SK-N-SH (cell line): ENCODE measurements at regions not wholly inside any gene's neighbourhood (a gene's known extent, or its start where the extent isn't known, plus 50 kb on each side); places are given as distances from the start of the nearest gene placed in this dataset.

Experiments
- CTCF ChIA-PET: fragments of 300-600, 350-600 bp; formaldehyde crosslinking; extraction: SDS; loops from one replicate; lab custom pipeline; 2021; lab: Yijun Ruan, JAX
- POLR2A ChIA-PET: fragments of 350-600 bp; sonication (Branson Sonifier 250); formaldehyde crosslinking; extraction: SDS; loops from one replicate; lab custom pipeline; 2020; ENCODE audit warnings: antibody characterized with exemption, inconsistent platforms; lab: Yijun Ruan, JAX
- DNase-seq: peaks from one replicate; pipeline ENCODE4 v3.0.0; 2012
- H2AFZ ChIP-seq: fragments of 200-600 bp; sonication (generic); 2 replicates; pipeline ENCODE4 v1.8.1; 2016; ENCODE audit warnings: antibody characterized with exemption, mild to moderate bottlenecking, low read depth
- H3F3A ChIP-seq: fragments of 200-600 bp; sonication (generic); replicated peaks from 2 replicates; pipeline ENCODE3; 2016; ENCODE audit warnings: antibody characterized with exemption, mild to moderate bottlenecking; ENCODE audit not compliant: insufficient read depth
- H3K27ac ChIP-seq, 2 experiments: fragments of 200-500 bp in 1 of 2; fragments of 200-600 bp in 1 of 2; sonication (Bioruptor generic) in 1 of 2; sonication (generic), shearing (Covaris generic) in 1 of 2; 2 replicates each; pipeline versions ENCODE4 v1.5.1 to v1.6.1; 2014 to 2016; ENCODE audit warnings: low read depth in 2 of 2, inconsistent platforms in 1 of 2, low read length in 1 of 2, mild to moderate bottlenecking in 1 of 2, mixed read lengths in 1 of 2
- H3K27me3 ChIP-seq: fragments of 200-600 bp; sonication (generic), shearing (Covaris generic); 2 replicates; pipeline ENCODE4 v1.6.1; 2016; ENCODE audit warnings: mixed run types; ENCODE audit not compliant: insufficient read depth
- H3K36me3 ChIP-seq, 2 experiments: fragments of 200-500 bp in 1 of 2; fragments of 200-600 bp in 1 of 2; sonication (Bioruptor generic) in 1 of 2; sonication (generic) in 1 of 2; replicated peaks in 1 of 2; 2 replicates each; pipeline versions ENCODE3 to v1.5.1; 2014 to 2016; ENCODE audit warnings: low read length in 1 of 2, mild to moderate bottlenecking in 1 of 2; ENCODE audit not compliant: insufficient read depth in 2 of 2, control insufficient read depth in 1 of 2
- H3K4me1 ChIP-seq, 2 experiments: fragments of 200-500 bp in 1 of 2; fragments of 200-600 bp in 1 of 2; sonication (Bioruptor generic) in 1 of 2; sonication (generic), shearing (Covaris generic) in 1 of 2; 2 replicates each; pipeline versions ENCODE4 v1.5.1 to v1.6.1; 2014 to 2016; ENCODE audit warnings: low read depth in 1 of 2, low read length in 1 of 2, mixed run types in 1 of 2; ENCODE audit not compliant: insufficient read depth in 2 of 2, control insufficient read depth in 1 of 2
- H3K4me2 ChIP-seq: fragments of 200-600 bp; sonication (generic), shearing (Covaris generic); 2 replicates; pipeline ENCODE4 v1.6.1; 2017; ENCODE audit warnings: mixed run types
- H3K4me3 ChIP-seq, 2 experiments: fragments of 200-500 bp in 1 of 2; fragments of 200-600 bp in 1 of 2; sonication (Bioruptor generic) in 1 of 2; sonication (generic), shearing (Covaris generic) in 1 of 2; 2 replicates each; pipeline versions ENCODE4 v1.5.1 to v1.8.1; 2014 to 2016; ENCODE audit warnings: low read depth in 2 of 2, inconsistent platforms in 1 of 2, low read length in 1 of 2, mild to moderate bottlenecking in 1 of 2, mixed read lengths in 1 of 2, moderate library complexity in 1 of 2
- H3K79me2 ChIP-seq: fragments of 200-600 bp; sonication (generic); 2 replicates; pipeline ENCODE4 v1.8.1; 2017; ENCODE audit warnings: mild to moderate bottlenecking; ENCODE audit not compliant: insufficient read depth
- H3K9ac ChIP-seq: fragments of 200-600 bp; sonication (generic); 2 replicates; pipeline ENCODE4 v1.6.1; 2017; ENCODE audit warnings: mixed run types
- H3K9me2 ChIP-seq: fragments of 200-600 bp; sonication (generic); 2 replicates; pipeline ENCODE4 v1.6.1; 2017; ENCODE audit warnings: mixed run types
- H3K9me3 ChIP-seq: fragments of 200-600 bp; sonication (generic); 2 replicates; pipeline ENCODE4 v1.6.1; 2017; ENCODE audit warnings: mixed run types, mild to moderate bottlenecking, moderate library complexity
- H4K20me1 ChIP-seq: fragments of 200-600 bp; sonication (generic); 2 replicates; pipeline ENCODE4 v1.6.1; 2017; ENCODE audit warnings: mild to moderate bottlenecking, mixed run types; ENCODE audit not compliant: insufficient read depth
- CHD2 ChIP-seq: fragments of 150-350 bp; IDR thresholded peaks from 2 replicates; pipeline ENCODE4 v1.6.1; 2018; ENCODE audit warnings: low read length; ENCODE audit not compliant: partially characterized antibody
- ELF1 ChIP-seq: IDR thresholded peaks from 2 replicates; pipeline ENCODE4 v1.4.0; 2012
- EP300 ChIP-seq, 2 experiments: IDR thresholded peaks; 2 replicates each; pipeline versions ENCODE4 v1.4.0 to v1.6.1; 2012; ENCODE audit warnings: borderline replicate concordance in 1 of 2, low read depth in 1 of 2, low read length in 1 of 2
- EZH2phosphoT487 ChIP-seq: fragments of 200-600 bp; sonication (generic); IDR thresholded peaks from 2 replicates; pipeline ENCODE4 v1.6.1; 2017; ENCODE audit warnings: low read depth, mixed run types, mild to moderate bottlenecking, antibody characterized with exemption, moderate library complexity, borderline replicate concordance
- FOSL2 ChIP-seq: IDR thresholded peaks from 2 replicates; pipeline ENCODE4 v1.4.0; 2012; ENCODE audit warnings: low read depth, mild to moderate bottlenecking, moderate library complexity, borderline replicate concordance
- FOXJ3 ChIP-seq: sonication (generic); formaldehyde crosslinking; IDR thresholded peaks from 2 replicates; pipeline ENCODE4 v1.5.1; 2020; ENCODE audit warnings: mild to moderate bottlenecking, missing genetic modification reagents
- GABPA ChIP-seq: IDR thresholded peaks from 2 replicates; pipeline ENCODE4 v1.4.0; 2012; ENCODE audit warnings: low read depth, mild to moderate bottlenecking
- GATA2 ChIP-seq: sonication (generic); formaldehyde crosslinking; IDR thresholded peaks from 2 replicates; pipeline ENCODE4 v1.5.0; 2020; ENCODE audit warnings: mild to moderate bottlenecking, missing genetic modification reagents
- JUND ChIP-seq: IDR thresholded peaks from 2 replicates; pipeline ENCODE4 v1.4.0; 2012
- MAX ChIP-seq: IDR thresholded peaks from 2 replicates; pipeline ENCODE4 v1.4.0; 2012; ENCODE audit warnings: low read depth
- MXI1 ChIP-seq: IDR thresholded peaks from 2 replicates; pipeline ENCODE4 v1.6.1; 2012; ENCODE audit warnings: mild to moderate bottlenecking, low read depth, low read length, improper control_type of control experiment
- NFIC ChIP-seq: IDR thresholded peaks from 2 replicates; pipeline ENCODE4 v1.4.0; 2012; ENCODE audit warnings: borderline replicate concordance
- POLR2AphosphoS5 ChIP-seq: IDR thresholded peaks from 2 replicates; pipeline ENCODE4 v1.6.1; 2012; ENCODE audit warnings: low read depth, low read length
- RAD21 ChIP-seq: IDR thresholded peaks from 2 replicates; pipeline ENCODE4 v1.6.1; 2012; ENCODE audit warnings: mild to moderate bottlenecking, low read length
- RCOR1 ChIP-seq: fragments of 150-350 bp; IDR thresholded peaks from 2 replicates; pipeline ENCODE4 v1.6.1; 2017; ENCODE audit warnings: antibody characterized with exemption, low read length
- REST ChIP-seq: IDR thresholded peaks from 2 replicates; pipeline ENCODE4 v1.6.1; 2012; ENCODE audit warnings: mild to moderate bottlenecking, low read depth, low read length, moderate library complexity
- RFX5 ChIP-seq: IDR thresholded peaks from 2 replicates; pipeline ENCODE4 v1.6.1; 2012; ENCODE audit warnings: mild to moderate bottlenecking, improper control_type of control experiment, low read length
- RXRA ChIP-seq: IDR thresholded peaks from 2 replicates; pipeline ENCODE4 v1.4.0; 2012; ENCODE audit warnings: low read depth, mild to moderate bottlenecking, borderline replicate concordance
- SMC3 ChIP-seq: IDR thresholded peaks from 2 replicates; pipeline ENCODE4 v1.6.1; 2012; ENCODE audit warnings: low read depth, low read length, improper control_type of control experiment
- TAF1 ChIP-seq: IDR thresholded peaks from 2 replicates; pipeline ENCODE4 v1.6.1; 2012; ENCODE audit warnings: low read depth, mild to moderate bottlenecking, low read length, moderate library complexity, borderline replicate concordance
- TCF12 ChIP-seq: IDR thresholded peaks from 2 replicates; pipeline ENCODE4 v1.4.0; 2012
- USF2 ChIP-seq: fragments of 150-350 bp; IDR thresholded peaks from 2 replicates; pipeline ENCODE4 v1.6.1; 2017; ENCODE audit warnings: antibody characterized with exemption, low read length, low read depth, borderline replicate concordance
- WGBS: methylation state at CpG from one replicate; pipeline ENCODE4 v1.1.6; 2017; ENCODE audit warnings: low lambda C conversion rate; 5-methylcytosine and 5-hydroxymethylcytosine counted together
- TF ChIP-seq, protein P1 (sequence below): IDR thresholded peaks from 2 replicates; pipeline ENCODE4; 2012
- TF ChIP-seq, protein P2 (sequence below): fragments of 200-600 bp; sonication (generic); IDR thresholded peaks from 2 replicates; pipeline ENCODE4 v1.6.1; 2017; ENCODE audit warnings: antibody characterized with exemption, mild to moderate bottlenecking, moderate library complexity
- TF ChIP-seq, protein P3 (sequence below): IDR thresholded peaks from 2 replicates; pipeline ENCODE4 v1.4.0; 2012; ENCODE audit warnings: low read depth, borderline replicate concordance

DNA sequence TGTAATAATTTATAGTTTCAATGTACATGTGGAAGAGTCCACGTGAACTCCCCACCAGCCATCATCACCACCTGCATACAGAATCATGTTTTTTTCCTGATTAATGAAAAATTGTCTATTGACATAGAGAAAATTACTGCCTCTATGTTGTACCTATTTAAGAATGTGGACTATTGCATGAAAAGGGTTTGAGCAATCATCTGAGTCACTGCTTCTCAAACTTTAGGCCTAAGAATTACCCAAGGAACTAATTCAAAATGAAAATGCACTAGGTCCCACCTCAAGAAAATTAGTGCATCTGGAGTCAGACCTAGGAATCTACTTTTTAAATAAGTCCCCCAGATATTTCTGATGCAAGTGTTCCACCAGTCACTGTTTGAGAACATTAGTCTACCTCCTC lies 709.3 kb downstream of the MAT2B start:
- Histone ChIP-seq H3K4me1 (no peaks in the 10 kb centered on the region; a peak in 1 of 4 replicates), H3K4me2 (no peak overlapping the region), H3K4me3 (no peak overlapping the region), H3K27ac (no peak overlapping the region), H3K9me2 (no peaks in the 10 kb centered on the region), H3K36me3 (no peaks in the 10 kb centered on the region), H3K9ac (no peak overlapping the region), H4K20me1 (no peaks in the 10 kb centered on the region), H3K27me3 (no peaks in the 10 kb centered on the region), H3K9me3 (no peaks in the 10 kb centered on the region), H2AFZ (no peak overlapping the region), H3K79me2 (no peaks in the 10 kb centered on the region), H3F3A (no peaks in the 10 kb centered on the region)
- ChIA-PET CTCF (no interaction called here), POLR2A (no interaction called here)
- WGBS: 72% methylated on average over 1 of the region's 1 CpG
- DNase-seq: no peak
- TF ChIP-seq, protein P1, sequence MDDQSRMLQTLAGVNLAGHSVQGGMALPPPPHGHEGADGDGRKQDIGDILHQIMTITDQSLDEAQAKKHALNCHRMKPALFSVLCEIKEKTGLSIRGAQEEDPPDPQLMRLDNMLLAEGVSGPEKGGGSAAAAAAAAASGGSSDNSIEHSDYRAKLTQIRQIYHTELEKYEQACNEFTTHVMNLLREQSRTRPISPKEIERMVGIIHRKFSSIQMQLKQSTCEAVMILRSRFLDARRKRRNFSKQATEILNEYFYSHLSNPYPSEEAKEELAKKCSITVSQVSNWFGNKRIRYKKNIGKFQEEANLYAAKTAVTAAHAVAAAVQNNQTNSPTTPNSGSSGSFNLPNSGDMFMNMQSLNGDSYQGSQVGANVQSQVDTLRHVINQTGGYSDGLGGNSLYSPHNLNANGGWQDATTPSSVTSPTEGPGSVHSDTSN: no peak
- TF ChIP-seq, protein P2, sequence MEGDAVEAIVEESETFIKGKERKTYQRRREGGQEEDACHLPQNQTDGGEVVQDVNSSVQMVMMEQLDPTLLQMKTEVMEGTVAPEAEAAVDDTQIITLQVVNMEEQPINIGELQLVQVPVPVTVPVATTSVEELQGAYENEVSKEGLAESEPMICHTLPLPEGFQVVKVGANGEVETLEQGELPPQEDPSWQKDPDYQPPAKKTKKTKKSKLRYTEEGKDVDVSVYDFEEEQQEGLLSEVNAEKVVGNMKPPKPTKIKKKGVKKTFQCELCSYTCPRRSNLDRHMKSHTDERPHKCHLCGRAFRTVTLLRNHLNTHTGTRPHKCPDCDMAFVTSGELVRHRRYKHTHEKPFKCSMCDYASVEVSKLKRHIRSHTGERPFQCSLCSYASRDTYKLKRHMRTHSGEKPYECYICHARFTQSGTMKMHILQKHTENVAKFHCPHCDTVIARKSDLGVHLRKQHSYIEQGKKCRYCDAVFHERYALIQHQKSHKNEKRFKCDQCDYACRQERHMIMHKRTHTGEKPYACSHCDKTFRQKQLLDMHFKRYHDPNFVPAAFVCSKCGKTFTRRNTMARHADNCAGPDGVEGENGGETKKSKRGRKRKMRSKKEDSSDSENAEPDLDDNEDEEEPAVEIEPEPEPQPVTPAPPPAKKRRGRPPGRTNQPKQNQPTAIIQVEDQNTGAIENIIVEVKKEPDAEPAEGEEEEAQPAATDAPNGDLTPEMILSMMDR: no peak
- no peak for TF ChIP-seq FOXJ3 (CRISPR knock-in tag)
- no peak for TF ChIP-seq CHD2
- no peak for TF ChIP-seq RAD21
- TF ChIP-seq GABPA: no peak
- TF ChIP-seq USF2: no peak
- no peak for TF ChIP-seq TCF12
- no peak for TF ChIP-seq FOSL2
- TF ChIP-seq EP300 (IDR thresholded peaks at IDR 0.05; ENCODE audit: borderline replicate concordance in 1 of 2, low read depth in 1 of 2, low read length in 1 of 2): no peak
- no peak for TF ChIP-seq NFIC
- TF ChIP-seq TAF1: no peak
- no peak for TF ChIP-seq RFX5
- TF ChIP-seq SMC3: no peak
- no peak for TF ChIP-seq RCOR1
- no peak for TF ChIP-seq JUND
- no peak for TF ChIP-seq MXI1
- TF ChIP-seq ELF1: no peak
- no peak for TF ChIP-seq POLR2AphosphoS5

DNA sequence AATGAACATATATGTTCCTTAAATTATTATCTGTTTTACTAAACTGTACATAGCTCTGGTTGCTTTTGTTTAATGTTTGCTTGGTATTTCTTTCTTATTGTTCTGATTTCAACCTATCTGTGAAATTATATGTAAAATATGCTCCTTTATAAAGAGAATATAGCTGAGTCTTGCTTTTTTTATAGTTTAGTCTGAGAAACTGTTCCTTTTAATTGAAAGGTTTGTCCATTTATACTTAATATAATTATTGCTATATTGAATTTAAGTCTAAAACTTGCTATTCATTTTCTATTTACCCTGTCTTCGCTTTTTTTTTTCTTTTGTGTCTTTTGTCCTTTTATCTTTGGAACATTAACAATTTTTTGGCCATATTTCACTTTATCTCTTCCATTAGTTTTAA lies 712.0 kb downstream of the MAT2B start:
- no peak overlapping the region for H3K9ac ChIP-seq
- no peak overlapping the region for H3K4me3 ChIP-seq
- 27% methylated on average over 1 of the region's 1 CpG for WGBS
- ChIA-PET CTCF (no interaction called here), POLR2A (no interaction called here)
- H3K27me3 ChIP-seq: no peaks in the 10 kb centered on the region
- H3K79me2 ChIP-seq: no peaks in the 10 kb centered on the region
- H3K9me3 ChIP-seq: no peaks in the 10 kb centered on the region
- H3K4me1 ChIP-seq: no peaks in the 10 kb centered on the region
- no peak overlapping the region for H2AFZ ChIP-seq
- H3F3A ChIP-seq: no peaks in the 10 kb centered on the region
- no peaks in the 10 kb centered on the region for H3K9me2 ChIP-seq
- DNase-seq: no peak
- H4K20me1 ChIP-seq: no peaks in the 10 kb centered on the region
- H3K4me2 ChIP-seq: no peak overlapping the region
- H3K36me3 ChIP-seq: no peaks in the 10 kb centered on the region
- no peak overlapping the region for H3K27ac ChIP-seq
- TF ChIP-seq, protein P3, sequence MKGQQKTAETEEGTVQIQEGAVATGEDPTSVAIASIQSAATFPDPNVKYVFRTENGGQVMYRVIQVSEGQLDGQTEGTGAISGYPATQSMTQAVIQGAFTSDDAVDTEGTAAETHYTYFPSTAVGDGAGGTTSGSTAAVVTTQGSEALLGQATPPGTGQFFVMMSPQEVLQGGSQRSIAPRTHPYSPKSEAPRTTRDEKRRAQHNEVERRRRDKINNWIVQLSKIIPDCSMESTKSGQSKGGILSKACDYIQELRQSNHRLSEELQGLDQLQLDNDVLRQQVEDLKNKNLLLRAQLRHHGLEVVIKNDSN: no peak
- TF ChIP-seq GATA2 (CRISPR knock-in tag) (no peak), EZH2phosphoT487 (no peak), MAX (no peak), RXRA (no peak), GABPA (no peak), REST (no peak)
